GM20431 (cell line): ENCODE measurements at regions not wholly inside any gene's neighbourhood (a gene's known extent, or its start where the extent isn't known, plus 50 kb on each side); places are given as distances from the start of the nearest gene placed in this dataset.

Experiments used
- in situ Hi-C: fragments of 300-500 bp; cut with MseI, MboI; formaldehyde crosslinking; loops from one replicate; pipeline ENCODE4 v1.15.0; 2020; ENCODE audit warnings: low sequenced_read_pairs; ENCODE audit not compliant: unreplicated experiment

DNA sequence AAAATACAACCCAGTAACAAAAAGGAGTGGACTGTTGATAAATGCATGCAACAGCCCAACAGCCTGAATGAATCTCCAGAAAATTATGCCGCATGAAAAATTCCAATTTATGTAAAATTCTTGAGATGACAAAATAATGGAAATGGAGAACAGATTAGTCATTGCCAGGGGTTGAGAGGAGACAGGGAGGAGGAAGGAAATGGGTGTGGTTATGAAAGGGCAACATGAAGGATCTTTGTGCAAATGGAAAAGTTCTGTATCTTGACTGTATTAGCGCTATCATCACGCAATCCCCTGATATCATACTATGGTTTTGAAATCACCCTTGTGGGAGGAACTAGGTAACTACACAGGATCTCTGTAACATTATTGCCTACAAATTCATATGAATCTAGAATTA, 1058.3 kb upstream of the RBFOX1 start:
- in situ Hi-C loops, result loop anchor here (25.0 kb wide), 1 partner anchor 112 kb away; no protein-coding TSS in a partner anchor

DNA sequence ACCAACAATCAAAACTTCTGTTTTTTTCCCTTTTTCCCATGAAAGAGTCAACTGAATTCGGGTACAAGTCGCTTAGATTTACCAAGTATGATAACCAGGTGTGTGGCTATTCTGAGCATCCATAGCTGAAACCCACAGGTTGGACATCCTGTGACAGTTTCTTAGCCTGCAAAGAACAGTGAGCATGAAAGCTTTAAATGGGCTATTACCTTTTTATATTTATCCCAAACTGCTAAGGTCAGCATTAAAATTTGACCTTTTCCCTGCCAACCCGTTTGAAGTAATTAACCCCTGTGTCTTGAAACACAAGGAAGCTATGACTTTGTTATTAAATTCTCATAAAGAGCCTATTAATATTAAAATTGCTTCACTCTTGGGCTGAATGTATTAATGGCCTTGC, 1065.0 kb upstream of the RBFOX1 start:
- in situ Hi-C loops, result loop anchor here (25.0 kb wide), 1 partner anchor 105 kb away; no protein-coding TSS in a partner anchor

DNA sequence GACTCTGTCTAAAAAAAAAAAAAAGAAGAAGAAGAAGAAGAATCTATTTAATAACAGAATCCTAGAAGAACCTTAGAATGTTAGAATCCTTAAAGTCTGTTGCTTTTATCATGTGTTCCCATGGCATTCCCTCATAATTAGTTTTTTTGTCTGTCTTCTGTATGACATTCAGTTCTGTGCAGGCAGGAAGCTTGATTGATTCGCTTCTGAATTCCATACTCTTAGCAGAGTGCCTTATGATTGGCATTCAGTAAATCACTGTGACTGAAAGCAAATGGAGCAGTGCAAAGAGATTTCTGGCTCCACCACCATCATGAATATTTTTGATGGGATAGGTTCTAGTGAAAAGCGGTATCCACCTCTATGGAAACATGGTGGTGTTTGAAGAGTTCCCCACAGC, 1065.9 kb upstream of the RBFOX1 start:
- in situ Hi-C loops, result loop anchor here (25.0 kb wide), 1 partner anchor 104 kb away; no protein-coding TSS in a partner anchor

DNA sequence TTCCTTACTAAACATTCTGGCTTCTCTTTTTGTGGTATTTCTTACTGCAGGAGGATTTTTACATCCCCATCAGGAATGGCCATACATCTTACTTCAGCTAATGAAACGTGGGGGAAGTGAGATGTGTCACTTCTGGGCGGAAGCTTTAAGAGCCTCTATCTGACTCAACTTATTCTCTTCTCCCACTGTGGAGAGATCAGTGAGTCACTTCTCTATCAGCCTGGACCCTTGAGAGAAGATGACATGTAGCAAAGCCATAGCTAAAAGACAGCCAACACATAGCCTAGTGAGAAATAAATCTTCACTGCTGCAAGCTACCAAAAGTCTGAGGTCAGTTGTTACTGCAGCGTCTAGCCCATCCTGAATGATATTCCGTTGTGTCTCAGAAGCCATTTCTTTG, 1066.7 kb upstream of the RBFOX1 start:
- in situ Hi-C loops, result loop anchor here (25.0 kb wide), 1 partner anchor 104 kb away; no protein-coding TSS in a partner anchor

DNA sequence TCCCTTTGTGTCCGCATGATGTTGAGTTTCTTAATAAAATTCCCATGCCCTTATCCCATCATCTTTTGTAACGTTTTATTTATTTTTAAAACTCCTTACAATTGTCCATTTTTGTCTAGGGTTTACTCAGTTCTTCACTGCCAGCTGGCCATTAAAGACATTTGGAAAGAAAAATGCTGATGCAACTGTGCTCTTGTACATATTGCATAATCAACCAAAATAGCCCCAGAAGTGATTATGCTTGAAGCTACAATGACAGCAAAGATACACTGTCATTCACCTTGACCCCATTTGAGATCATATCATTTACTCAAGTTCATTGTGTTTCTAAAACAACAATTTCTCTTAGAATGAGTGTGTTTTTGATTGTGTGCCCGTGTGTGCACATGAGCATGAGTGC, 1074.6 kb upstream of the RBFOX1 start:
- in situ Hi-C loops, result loop anchor here (25.0 kb wide), 1 partner anchor 96 kb away; no protein-coding TSS in a partner anchor

DNA sequence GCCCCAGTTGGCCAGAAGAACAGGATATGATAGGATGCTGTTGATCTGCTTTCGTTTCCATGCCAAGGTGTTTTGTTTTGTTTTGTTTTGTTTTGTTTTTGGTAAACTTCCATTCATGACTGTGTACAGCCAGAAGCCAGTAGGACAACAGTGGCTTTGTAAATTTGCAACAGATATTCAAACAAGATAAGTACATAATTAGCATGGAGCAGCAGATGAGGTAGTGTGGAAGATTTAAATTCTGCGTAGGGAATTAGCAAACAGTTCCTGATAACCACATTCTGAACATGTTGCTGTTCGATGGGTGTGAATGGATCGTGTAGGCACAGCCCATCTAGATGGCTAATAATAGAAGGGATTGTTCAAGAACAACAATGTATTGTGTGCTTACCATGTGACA, 1080.1 kb upstream of the RBFOX1 start:
- in situ Hi-C loops, result loop anchor here (25.0 kb wide), 1 partner anchor 90 kb away; no protein-coding TSS in a partner anchor

DNA sequence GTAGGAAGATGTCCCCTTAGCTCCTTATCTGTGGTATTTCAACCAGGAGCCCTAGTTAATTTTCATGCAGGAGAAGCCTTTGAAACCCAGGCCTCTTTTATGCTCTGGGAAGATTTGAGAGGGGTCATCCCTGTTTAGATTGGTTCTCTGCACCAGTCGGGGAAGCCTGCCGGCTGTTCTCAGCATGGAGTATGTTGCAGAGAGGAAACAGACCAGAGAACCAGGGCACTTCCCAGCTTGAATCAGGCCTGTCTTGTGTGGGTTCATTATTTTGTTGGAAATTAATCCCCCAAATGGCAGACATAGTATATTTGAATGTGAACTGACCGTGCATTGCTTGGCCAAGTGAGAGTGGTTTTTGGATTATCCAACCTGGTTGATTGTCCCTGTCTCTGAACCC, 1082.1 kb upstream of the RBFOX1 start:
- in situ Hi-C loops, result loop anchor here (25.0 kb wide), 1 partner anchor 88 kb away; no protein-coding TSS in a partner anchor

DNA sequence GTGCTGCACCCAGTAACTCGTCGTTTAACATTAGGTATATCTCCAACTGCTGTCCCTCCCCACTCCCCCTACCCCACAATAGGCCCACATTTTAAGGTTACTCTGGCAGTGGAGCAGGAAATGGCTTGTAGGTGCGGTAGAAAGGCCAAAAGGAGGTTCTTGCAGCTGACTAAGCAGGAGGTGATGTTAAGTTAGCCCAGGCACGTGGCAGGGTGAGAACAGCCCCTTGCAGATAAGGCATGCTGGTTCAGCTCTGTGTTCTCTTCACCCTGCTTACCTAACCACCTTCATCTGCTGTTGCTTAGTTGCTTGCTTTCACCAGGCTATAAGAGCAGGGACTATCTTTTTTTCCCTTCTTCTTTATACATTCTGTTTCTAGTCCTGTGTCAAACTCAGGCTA, 1082.8 kb upstream of the RBFOX1 start:
- in situ Hi-C loops, result loop anchor here (25.0 kb wide), 1 partner anchor 88 kb away; no protein-coding TSS in a partner anchor

DNA sequence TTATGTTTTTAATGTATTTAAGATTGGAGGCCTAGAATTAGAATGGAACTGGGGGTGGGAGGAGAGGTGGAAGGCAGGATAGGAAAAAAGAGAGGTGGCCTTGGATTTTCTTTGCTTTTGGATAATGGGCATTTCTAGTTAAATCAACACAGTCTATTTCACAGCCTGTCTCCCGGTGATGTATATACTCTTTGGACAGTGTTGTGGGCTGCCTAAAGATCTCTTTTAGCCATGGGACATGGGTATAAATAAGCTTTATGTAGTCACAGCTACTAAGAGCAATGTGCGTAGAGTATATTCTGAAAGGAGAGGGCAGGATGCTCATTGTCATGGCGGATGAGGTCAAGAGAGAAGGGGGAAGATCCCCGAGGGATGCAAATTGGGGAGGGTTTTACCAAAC, 1084.4 kb upstream of the RBFOX1 start:
- in situ Hi-C loops, result no loop called here

DNA sequence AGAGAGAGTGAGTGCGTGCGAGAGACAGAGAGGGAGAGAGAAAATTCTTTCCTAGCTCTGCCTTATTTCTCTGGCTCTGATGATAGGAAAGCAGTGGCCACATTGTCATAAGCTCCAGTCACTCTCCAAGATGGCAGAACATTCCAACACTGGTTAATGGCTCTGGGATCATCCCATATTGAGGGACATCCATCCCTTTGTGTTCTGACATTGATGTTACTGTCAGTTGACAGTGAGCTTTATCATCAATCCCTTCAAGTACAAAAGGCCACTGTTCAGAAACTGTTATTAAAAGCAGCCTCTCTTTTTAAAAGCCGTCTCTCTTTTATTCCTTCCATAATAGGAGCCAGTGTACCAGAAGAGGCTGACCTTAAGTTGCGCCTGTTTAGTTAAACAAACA, 1084.9 kb upstream of the RBFOX1 start:
- in situ Hi-C loops, result no loop called here

DNA sequence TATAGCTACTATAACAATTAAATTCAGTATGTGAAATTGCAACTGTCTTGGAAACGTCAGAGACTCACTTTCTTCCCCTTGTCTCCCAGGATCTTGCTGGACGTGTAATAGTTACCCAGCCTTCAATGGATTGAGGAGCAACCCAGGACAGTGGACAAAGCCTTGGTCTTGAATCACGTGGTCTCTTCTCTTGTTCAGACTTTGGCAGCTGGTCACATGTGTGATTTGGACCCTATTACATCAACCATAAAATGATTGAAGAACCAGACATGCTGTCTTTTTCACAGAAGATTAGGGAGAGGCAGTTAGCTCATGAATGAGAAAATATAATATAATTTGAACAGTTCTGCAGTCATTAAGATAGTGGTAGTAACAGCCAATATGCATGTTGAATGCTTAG, 1085.5 kb upstream of the RBFOX1 start:
- in situ Hi-C loops, result no loop called here

DNA sequence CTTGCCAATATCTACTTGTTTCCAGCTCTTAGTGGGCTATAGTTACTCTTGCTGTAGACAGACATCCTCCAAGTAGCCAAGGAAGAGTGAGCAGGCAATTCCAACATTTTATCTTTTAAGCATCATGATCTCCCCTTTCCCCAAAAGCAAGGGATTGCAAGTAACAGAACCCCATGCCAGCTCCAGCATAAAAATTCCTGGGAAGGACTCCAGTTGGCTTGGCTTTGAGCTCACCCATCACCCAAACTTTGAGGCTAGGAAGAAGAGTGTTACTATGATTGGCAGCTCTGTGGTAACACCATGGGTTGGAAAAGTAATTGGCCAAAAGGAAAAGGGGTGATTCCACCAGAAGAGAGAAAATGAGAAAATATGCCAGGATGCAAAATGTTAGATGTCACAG, 1086.4 kb upstream of the RBFOX1 start:
- in situ Hi-C loops, result no loop called here

DNA sequence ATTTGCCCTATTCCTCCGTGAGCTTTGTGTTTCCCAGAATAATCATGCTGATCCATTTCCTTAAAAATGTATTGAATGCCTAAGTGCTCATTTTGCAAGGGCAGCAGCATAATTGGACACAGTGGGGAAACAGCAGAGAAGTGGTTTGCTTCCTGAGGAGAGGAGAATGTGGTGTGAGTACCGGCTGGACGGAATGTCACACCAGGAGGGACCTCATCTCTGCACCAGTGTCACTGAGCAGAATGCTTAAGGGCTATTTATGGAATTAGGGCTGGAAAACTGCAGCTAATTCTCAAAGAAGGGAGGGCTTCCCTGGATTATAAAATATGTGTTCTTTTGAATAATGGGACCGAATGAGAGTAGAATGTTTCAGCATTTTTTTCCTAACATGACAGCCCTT, 1100.6 kb upstream of the RBFOX1 start:
- in situ Hi-C loops, result no loop called here

DNA sequence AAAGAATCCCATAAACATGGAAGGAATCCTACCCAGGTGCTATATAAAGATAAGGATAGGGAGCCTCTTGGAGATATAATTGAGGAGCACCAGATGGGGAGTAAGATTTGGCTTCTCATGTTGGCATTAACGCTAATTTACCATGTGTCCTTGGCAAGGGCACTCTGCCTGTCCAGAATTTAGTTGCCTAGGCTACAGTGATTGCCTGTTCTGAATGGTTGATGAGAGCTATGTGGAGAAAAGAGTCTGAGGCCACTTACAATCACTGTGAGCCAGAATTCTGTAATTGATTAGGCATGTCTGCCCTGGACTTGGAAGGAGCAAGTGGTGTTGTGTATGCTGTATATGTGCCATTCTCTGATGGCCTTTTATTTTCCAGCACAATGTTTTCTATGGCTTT, 1101.2 kb upstream of the RBFOX1 start:
- in situ Hi-C loops, result no loop called here

DNA sequence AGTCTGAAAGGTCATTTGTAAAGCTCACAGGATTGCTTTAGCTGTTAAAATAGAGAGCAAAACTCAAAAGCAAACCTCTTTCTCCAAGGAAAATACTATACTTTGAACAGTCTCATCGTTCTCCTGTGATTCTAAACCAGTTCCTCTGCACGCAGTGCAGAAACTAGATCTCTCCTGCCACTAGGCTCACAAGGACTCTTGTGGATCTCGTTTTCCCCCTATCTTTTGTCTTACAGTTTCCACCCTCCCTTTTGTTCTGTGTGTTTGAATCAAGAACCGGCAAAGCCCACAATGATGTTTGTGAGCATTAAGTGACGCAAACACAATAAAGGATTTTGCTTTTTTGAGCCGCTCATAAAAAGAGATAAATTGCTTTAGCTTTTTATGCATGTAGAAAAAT, 1103.5 kb upstream of the RBFOX1 start:
- in situ Hi-C loops, result no loop called here

DNA sequence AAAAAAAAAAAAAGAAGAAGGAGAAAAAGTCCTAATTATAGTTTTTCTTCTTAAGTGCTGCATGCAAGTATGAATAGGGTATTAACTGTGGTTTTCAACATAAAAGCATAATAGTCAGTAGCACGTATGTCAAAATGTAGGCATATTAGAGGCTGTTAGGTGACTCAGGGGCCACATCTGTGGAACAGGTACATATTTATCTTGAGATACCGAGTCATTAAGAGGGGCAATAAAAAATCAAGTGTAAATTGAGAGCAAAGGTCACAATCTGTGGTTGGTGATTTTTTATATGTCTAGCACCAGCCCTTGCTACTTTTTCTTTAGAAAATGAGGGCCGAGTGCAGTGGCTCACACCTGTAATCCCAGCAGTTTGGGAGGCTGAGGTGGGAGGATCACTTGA, 1113.8 kb upstream of the RBFOX1 start:
- in situ Hi-C loops, result no loop called here

DNA sequence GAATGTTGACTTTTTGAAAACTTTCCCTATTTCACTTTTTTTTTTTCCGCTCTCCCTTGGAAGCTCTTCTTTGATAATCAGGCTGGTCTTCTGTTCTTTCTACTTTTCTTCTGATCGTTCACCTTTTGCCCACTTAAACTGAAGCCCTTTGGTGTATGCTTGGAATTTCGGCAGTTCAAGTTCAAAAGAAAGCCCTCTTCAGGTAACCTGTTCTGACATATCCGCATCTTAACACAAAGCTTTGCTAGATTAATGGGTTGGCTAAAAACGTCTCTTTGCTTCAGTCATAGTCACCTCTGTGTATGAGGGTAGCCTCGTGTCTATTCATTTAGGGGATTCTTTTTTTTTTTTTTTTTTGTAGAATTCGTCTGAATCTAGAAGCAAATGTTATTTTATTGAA, 1115.8 kb upstream of the RBFOX1 start:
- in situ Hi-C loops, result no loop called here

DNA sequence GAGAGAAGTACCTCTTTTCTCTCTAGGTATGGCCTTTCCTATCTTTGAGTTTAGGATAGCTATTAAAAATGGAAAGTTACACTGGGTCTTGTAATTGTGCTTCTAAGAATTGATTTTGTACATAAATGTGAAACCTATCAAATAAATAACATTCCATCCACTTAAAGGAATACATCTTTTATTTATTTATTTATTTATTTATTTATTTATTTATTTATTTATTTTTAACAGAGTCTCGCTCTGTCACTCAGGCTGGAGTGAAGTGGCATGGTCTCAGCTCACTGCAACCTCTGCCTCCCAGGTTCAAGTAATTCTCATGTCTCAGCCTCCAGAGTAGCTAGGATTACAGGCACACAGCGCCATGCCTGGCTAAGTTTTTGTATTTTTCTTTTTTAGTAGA, 1114.0 kb upstream of the EEF2KMT start:
- in situ Hi-C loops, result no loop called here

DNA sequence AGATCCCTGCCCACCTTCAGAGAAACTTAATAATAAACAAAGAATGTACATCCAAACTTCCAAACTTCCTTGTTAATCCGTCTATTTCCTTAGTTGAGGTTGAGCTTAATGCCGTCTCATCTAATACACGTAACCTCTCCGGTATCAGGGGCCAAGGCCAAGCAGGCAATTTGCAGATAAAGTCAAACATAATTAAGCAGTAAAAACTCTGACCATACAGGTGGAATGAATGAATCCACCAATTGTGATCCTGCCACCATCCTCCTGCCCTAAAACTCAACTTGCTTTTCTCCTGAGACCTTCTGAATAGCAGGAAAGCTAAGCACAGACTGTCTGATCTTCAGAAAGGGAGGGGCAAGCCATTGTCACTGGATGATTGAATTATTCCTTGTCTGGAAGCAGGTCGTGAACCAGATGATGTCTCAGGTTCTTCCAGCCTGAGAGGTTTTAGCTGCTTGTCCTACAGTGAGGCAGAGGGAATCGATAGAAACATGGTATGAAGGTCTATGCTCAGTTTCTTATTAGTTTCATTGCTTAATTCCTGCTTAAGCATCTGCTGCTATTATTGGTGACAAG, 1111.8 kb upstream of the EEF2KMT start:
- in situ Hi-C loops, result no loop called here

DNA sequence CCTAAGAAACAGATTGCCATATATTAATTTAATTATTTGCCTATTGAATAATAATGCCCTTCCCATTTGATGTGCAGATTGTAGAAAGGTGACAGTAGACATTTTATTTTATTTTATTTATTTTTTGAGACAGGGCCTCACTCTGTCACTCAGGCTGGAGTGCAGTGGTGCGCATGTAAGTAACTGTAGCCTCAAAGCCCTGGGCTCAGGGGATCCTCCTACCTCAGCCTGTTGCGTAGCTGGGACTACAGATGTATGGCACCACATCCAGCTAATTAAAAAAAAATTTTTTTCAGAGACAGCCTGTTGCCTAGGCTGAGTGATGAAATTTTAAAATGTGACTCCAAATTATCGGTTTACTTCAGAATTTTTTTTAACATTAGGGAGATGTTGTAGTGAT, 1110.0 kb upstream of the EEF2KMT start:
- in situ Hi-C loops, result no loop called here

DNA sequence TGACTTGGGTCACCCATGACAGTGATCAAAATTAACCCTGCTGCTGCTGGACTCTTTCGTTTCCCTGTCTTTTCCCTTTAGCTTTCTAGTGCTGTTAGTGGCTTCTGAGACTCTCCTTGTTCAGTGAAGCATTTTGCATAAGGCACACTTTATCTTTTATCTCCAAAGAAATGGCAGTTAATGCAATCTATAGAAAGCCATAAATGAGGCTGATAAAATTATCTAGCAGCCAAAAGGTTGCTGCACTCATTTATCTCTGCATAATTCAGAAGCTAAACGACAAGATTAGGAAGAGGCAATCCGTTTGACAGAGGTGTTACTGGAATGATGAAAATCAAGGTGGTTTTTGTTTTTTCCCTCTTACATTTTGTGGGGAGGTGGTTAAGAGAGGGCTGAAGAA, 1109.5 kb upstream of the EEF2KMT start:
- in situ Hi-C loops, result no loop called here

DNA sequence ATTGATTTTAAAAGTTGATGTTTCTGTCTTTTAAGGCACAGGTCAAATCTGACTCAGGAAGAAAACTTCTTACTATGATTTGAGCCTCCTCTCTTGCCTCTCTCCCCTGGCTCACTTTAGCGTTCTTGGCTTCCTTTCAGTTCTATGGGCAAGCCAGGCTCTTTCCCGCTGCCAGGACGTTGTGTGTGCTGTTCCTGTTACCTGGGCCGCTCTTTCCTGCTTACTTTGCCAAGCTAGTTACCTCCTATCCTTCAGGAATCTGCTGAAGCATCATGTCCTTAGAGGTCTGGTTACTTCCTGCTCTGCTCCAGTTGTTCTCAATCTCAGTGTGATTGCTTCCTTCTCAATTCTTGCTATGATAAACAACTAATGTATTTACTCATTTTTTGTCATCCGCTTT, 1108.5 kb upstream of the EEF2KMT start:
- in situ Hi-C loops, result no loop called here
